ENCODE measurements at regions not wholly inside any gene's neighbourhood (a gene's known extent, or its start where the extent isn't known, plus 50 kb on each side); places are given as distances from the start of the nearest gene placed in this dataset.

DNA sequence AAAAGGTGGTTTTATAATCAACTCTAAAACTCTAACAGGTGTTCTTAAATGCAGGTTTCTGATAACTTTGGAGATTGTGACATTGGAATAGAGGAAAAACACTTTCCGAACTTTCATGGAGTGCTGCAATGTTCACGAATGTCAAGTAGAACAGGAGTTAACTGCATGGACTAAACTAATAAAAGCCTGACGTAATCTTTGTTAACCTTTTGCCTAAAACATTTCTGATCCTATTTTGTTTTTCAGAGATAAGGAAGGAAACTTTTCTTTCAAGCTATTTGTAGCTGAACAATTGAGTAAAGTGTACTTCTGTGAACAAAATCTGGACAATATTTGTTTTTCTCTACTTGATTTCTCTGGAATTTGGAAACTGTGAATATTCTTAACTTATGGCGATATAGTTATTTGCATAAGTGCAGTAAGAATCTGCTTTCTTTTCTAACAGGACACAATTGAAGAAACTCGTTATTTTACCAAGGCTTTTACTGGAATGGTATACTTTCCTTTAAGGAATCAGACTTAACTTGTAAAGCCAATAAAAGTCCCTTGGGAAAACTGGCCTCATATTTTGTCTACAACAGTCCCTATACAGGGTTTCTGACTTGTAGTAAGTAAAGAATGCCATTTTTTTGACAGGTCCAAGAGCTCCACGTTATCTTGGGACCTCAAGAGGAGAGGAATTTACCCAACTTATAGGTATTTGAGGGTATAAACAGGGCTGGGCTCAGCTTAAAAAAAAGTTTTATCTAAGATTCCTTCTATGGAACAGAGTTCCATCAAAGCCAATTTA, 154.7 kb downstream of the NXNL2 start:
- H3K27me3 ChIP-seq (ENCODE audit: control insufficient read depth, insufficient read depth, low read length), result no peaks in the 10 kb centered on the region
- no peaks in the 10 kb centered on the region for H3K4me1 ChIP-seq (ENCODE audit: control insufficient read depth, insufficient read depth, low read length)
- no peaks in the 10 kb centered on the region for H3K9me3 ChIP-seq (ENCODE audit: control insufficient read depth, insufficient read depth, low read depth, low read length)
- H3K4me3 ChIP-seq (ENCODE audit: low read depth in 2 of 2, low read length in 2 of 2), result no peak overlapping the region
- no peak overlapping the region for H3K27ac ChIP-seq (ENCODE audit: low read length)
- POLR2A ChIA-PET, result no interaction called here
- no peaks in the 10 kb centered on the region for H3K36me3 ChIP-seq (ENCODE audit: control insufficient read depth, insufficient read depth, low read length)
- ATAC-seq, result no peak
- in situ Hi-C loops (cut with HindIII; ENCODE audit: low pct_unique_long_range_greater_than_20kb, low sequenced_read_pairs), result no loop called here
- TF ChIP-seq TCF7L2 (IDR thresholded peaks at IDR 0.05; ENCODE audit: low read depth, low read length), result no peak
- TF ChIP-seq POLR2AphosphoS5 (IDR thresholded peaks at IDR 0.05; ENCODE audit: low read depth, low read length), result no peak
- TF ChIP-seq, protein P1, sequence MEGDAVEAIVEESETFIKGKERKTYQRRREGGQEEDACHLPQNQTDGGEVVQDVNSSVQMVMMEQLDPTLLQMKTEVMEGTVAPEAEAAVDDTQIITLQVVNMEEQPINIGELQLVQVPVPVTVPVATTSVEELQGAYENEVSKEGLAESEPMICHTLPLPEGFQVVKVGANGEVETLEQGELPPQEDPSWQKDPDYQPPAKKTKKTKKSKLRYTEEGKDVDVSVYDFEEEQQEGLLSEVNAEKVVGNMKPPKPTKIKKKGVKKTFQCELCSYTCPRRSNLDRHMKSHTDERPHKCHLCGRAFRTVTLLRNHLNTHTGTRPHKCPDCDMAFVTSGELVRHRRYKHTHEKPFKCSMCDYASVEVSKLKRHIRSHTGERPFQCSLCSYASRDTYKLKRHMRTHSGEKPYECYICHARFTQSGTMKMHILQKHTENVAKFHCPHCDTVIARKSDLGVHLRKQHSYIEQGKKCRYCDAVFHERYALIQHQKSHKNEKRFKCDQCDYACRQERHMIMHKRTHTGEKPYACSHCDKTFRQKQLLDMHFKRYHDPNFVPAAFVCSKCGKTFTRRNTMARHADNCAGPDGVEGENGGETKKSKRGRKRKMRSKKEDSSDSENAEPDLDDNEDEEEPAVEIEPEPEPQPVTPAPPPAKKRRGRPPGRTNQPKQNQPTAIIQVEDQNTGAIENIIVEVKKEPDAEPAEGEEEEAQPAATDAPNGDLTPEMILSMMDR (IDR thresholded peaks at IDR 0.05), result no peak
- intact Hi-C loops (cut with micrococcal nuclease; ENCODE audit: unreplicated experiment), result no loop called here
- DNase-seq (ENCODE audit: low read depth, low spot score), result no peak
- no TSS peak for BruUV-seq (replicated peaks)
- CTCF ChIA-PET, result no interaction called here

DNA sequence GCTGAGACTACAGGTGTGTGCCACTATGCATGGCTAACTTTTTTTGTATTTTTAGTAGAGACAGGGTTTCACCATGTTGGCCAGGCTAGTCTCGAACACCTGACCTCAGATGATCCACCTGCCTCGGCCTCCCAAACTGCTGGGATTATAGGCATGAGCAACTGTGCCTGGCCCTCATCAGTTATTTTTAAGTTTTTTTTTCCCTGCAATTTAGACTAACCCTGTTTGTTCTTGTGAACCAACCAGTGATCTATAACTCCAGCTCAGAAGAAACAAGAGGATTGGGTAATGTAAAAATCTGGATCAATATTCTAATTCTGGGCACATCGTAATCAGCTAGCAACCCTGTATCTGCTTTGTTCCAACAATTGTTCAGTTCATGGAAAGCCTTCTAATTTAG, 155.7 kb downstream of the NXNL2 start:
- POLR2A ChIA-PET, result no interaction called here
- H3K36me3 ChIP-seq (ENCODE audit: control insufficient read depth, insufficient read depth, low read length), result no peaks in the 10 kb centered on the region
- TF ChIP-seq, protein P2, sequence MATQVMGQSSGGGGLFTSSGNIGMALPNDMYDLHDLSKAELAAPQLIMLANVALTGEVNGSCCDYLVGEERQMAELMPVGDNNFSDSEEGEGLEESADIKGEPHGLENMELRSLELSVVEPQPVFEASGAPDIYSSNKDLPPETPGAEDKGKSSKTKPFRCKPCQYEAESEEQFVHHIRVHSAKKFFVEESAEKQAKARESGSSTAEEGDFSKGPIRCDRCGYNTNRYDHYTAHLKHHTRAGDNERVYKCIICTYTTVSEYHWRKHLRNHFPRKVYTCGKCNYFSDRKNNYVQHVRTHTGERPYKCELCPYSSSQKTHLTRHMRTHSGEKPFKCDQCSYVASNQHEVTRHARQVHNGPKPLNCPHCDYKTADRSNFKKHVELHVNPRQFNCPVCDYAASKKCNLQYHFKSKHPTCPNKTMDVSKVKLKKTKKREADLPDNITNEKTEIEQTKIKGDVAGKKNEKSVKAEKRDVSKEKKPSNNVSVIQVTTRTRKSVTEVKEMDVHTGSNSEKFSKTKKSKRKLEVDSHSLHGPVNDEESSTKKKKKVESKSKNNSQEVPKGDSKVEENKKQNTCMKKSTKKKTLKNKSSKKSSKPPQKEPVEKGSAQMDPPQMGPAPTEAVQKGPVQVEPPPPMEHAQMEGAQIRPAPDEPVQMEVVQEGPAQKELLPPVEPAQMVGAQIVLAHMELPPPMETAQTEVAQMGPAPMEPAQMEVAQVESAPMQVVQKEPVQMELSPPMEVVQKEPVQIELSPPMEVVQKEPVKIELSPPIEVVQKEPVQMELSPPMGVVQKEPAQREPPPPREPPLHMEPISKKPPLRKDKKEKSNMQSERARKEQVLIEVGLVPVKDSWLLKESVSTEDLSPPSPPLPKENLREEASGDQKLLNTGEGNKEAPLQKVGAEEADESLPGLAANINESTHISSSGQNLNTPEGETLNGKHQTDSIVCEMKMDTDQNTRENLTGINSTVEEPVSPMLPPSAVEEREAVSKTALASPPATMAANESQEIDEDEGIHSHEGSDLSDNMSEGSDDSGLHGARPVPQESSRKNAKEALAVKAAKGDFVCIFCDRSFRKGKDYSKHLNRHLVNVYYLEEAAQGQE (IDR thresholded peaks at IDR 0.05; ENCODE audit: insufficient read depth in 1 of 2, low read depth in 2 of 2, low read length in 1 of 2), result no peak
- TF ChIP-seq POLR2AphosphoS5 (IDR thresholded peaks at IDR 0.05; ENCODE audit: low read depth, low read length) (no peak), TCF7L2 (IDR thresholded peaks at IDR 0.05; ENCODE audit: low read depth, low read length) (no peak), SIN3A (IDR thresholded peaks at IDR 0.05; ENCODE audit: borderline replicate concordance, insufficient read depth, low read depth, low read length) (no peak)
- TF ChIP-seq, protein P1 (IDR thresholded peaks at IDR 0.05), result no peak
- no peak overlapping the region for H3K27ac ChIP-seq (ENCODE audit: low read length)
- H3K9me3 ChIP-seq (ENCODE audit: control insufficient read depth, insufficient read depth, low read depth, low read length), result no peaks in the 10 kb centered on the region
- CTCF ChIA-PET, result no interaction called here
- H3K4me3 ChIP-seq (ENCODE audit: low read depth in 2 of 2, low read length in 2 of 2), result no peak overlapping the region
- DNase-seq (ENCODE audit: low read depth, low spot score), result no peak
- H3K27me3 ChIP-seq (ENCODE audit: control insufficient read depth, insufficient read depth, low read length), result no peaks in the 10 kb centered on the region
- intact Hi-C loops (cut with micrococcal nuclease; ENCODE audit: unreplicated experiment), result no loop called here
- in situ Hi-C loops (cut with HindIII; ENCODE audit: low pct_unique_long_range_greater_than_20kb, low sequenced_read_pairs), result no loop called here
- ATAC-seq, result no peak
- no TSS peak for BruUV-seq (replicated peaks)
- H3K4me1 ChIP-seq (ENCODE audit: control insufficient read depth, insufficient read depth, low read length), result no peaks in the 10 kb centered on the region
